ENCODE measurements at regions not wholly inside any gene's neighbourhood (a gene's known extent, or its start where the extent isn't known, plus 50 kb on each side); places are given as distances from the start of the nearest gene placed in this dataset.

GRCh38 chr5:54692631-54693030, 175.1 kb downstream of the SNX18 start:
- no peak for TF ChIP-seq TAF1 (IDR thresholded peaks at IDR 0.05; ENCODE audit: borderline replicate concordance, insufficient read depth, low read length)
- TF ChIP-seq POLR2AphosphoS5 (IDR thresholded peaks at IDR 0.05; ENCODE audit: low read depth, low read length) = no peak
- TF ChIP-seq REST (IDR thresholded peaks at IDR 0.05; ENCODE audit: insufficient read depth in 1 of 2, low read depth in 2 of 2, low read length in 2 of 2) = no peak

Data from PFSK-1 (cell line).